ENCODE measurements at regions not wholly inside any gene's neighbourhood (a gene's known extent, or its start where the extent isn't known, plus 50 kb on each side); places are given as distances from the start of the nearest gene placed in this dataset.
"Not testable (repeated sequence)": the region's sequence is repeated elsewhere in the genome, so short reads cannot be mapped to it uniquely, and the experiment has no call there.

- no peak for TF ChIP-seq CTCF (IDR thresholded peaks at IDR 0.05; ENCODE audit: borderline replicate concordance, control extremely low read depth, extremely low read depth, insufficient read depth, missing control alignments)
- DNase-seq (ENCODE audit: low spot score): no peak
- in situ Hi-C loops (cut with MboI; ENCODE audit: low sequenced_read_pairs, unreplicated experiment): no loop called here
These were observed 624.0 kb upstream of the LRRTM4 start for GRCh38 chr2:78145997-78146722.

- DNase-seq (ENCODE audit: low spot score): no peak
- in situ Hi-C loops (cut with MboI; ENCODE audit: low sequenced_read_pairs, unreplicated experiment): no loop called here
- TF ChIP-seq CTCF (IDR thresholded peaks at IDR 0.05; ENCODE audit: borderline replicate concordance, control extremely low read depth, extremely low read depth, insufficient read depth, missing control alignments): no peak
These were observed 625.3 kb upstream of the LRRTM4 start for GRCh38 chr2:78147466-78147865.

GRCh38 chr2:78154586-78154985, 632.4 kb upstream of the LRRTM4 start:
- no peak for TF ChIP-seq CTCF (IDR thresholded peaks at IDR 0.05; ENCODE audit: borderline replicate concordance, control extremely low read depth, extremely low read depth, insufficient read depth, missing control alignments)
- in situ Hi-C loops (cut with MboI; ENCODE audit: low sequenced_read_pairs, unreplicated experiment): no loop called here
- DNase-seq (ENCODE audit: low spot score): no peak

- no peak for TF ChIP-seq CTCF (IDR thresholded peaks at IDR 0.05; ENCODE audit: borderline replicate concordance, control extremely low read depth, extremely low read depth, insufficient read depth, missing control alignments)
- in situ Hi-C loops (cut with MboI; ENCODE audit: low sequenced_read_pairs, unreplicated experiment): no loop called here
- DNase-seq (ENCODE audit: low spot score): no peak
These were observed 640.0 kb upstream of the LRRTM4 start for GRCh38 chr2:78162202-78162601.

- in situ Hi-C loops (cut with MboI; ENCODE audit: low sequenced_read_pairs, unreplicated experiment): not testable (repeated sequence)
These were observed 650.0 kb upstream of the LRRTM4 start for GRCh38 chr2:78172157-78172556.

GRCh38 chr2:78175645-78176044, 653.5 kb upstream of the LRRTM4 start:
- no peak for TF ChIP-seq CTCF (IDR thresholded peaks at IDR 0.05; ENCODE audit: borderline replicate concordance, control extremely low read depth, extremely low read depth, insufficient read depth, missing control alignments)
- no peak for DNase-seq (ENCODE audit: low spot score)
- in situ Hi-C loops (cut with MboI; ENCODE audit: low sequenced_read_pairs, unreplicated experiment): no loop called here

More at GRCh38 chr2:78172157-78172556, 650.0 kb upstream of the LRRTM4 start:
- DNase-seq (ENCODE audit: low spot score): not testable (repeated sequence)

GRCh38 chr2:78201064-78201575, 678.9 kb upstream of the LRRTM4 start:
- DNase-seq (ENCODE audit: low spot score): no peak
- TF ChIP-seq CTCF (IDR thresholded peaks at IDR 0.05; ENCODE audit: borderline replicate concordance, control extremely low read depth, extremely low read depth, insufficient read depth, missing control alignments): no peak
- in situ Hi-C loops (cut with MboI; ENCODE audit: low sequenced_read_pairs, unreplicated experiment): no loop called here

Data from GM13976 (cell line).